NCI-H446 (cell line): ENCODE measurements at regions not wholly inside any gene's neighbourhood (a gene's known extent, or its start where the extent isn't known, plus 50 kb on each side); places are given as distances from the start of the nearest gene placed in this dataset.

ENCODE experiments used
- DNase-seq, 2 experiments: peaks; one replicate each; lab custom pipeline; 2025; lab: John Stamatoyannopoulos, UW

DNA sequence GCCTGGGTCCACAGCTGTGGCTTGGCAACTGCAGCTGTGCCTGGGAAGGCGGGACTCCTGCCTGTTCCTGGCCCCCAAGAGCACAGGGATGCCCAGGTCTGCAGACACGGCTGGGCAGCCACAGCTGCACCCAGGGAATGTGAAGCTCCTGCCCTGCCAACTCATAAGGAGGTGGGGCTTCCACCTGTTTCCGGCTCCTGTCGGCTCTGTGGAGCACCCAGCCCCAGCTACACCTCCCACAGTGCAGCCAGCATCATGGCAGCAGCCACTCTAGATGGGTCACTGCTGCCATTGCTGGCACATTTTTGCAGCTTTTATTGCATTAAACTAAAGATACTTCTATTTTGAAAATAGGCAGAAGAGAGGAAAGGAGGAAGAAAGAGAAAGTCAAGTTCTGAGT lies 207.9 kb downstream of the SAMD5 start:
- no peak for DNase-seq

DNA sequence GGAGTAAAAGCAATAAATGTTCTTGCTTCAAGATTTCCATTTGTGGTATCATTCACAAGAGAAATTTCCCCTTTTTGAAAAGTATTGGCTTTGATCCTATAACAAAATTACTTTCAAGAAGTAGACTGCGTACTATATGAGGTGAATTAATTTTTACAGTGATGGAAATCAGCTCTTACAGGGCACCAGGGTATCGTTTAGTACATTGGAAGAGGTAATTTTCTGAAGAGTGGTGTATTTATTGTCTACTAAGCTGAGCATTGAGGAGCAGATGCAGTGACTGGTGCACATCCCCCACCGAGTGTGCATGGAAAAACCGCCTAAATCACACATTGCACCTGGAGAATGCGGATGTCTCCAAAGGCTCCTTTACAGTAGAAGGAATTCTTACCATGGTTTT lies 209.5 kb downstream of the SAMD5 start:
- DNase-seq, result no peak

DNA sequence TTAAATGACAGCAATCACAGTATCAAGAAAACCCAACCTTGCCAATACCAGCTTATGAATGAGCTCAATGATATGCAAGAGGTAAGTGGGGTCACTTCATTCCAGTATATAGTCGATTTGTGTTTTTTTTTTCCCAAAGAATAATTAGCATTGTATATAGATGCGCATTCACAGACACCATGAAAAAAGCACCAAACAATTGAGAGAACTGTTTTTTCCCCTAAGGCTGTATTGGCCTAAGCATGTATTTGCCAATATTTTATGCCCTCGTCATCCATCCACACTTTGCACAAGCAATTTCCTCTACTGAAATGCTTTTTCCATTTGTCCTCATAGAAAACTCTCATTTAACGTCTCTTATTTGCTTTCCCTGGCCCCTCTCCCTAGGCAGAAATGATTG lies 213.7 kb downstream of the SAMD5 start:
- DNase-seq, result no peak

DNA sequence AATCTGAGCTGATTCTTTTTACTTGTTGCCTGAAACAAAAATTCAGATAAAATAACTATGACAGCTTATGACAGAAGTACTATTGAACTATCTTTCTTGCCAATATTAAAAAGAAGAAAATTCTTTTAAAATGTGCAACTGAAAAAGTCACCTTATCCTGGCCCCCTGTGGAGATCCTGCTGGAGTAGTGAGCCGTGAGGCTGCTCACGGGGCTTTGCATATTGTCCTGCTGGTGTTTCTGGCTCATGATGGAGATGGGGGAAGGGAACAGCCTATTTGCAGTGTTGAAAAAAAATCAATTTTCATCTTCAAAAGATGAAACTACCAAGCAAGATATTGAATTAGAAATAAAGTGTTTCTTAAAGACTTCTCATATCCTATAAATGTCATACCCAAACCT lies 216.0 kb downstream of the SAMD5 start:
- peak in 1 of 2 experiments; percentile 12 for DNase-seq

DNA sequence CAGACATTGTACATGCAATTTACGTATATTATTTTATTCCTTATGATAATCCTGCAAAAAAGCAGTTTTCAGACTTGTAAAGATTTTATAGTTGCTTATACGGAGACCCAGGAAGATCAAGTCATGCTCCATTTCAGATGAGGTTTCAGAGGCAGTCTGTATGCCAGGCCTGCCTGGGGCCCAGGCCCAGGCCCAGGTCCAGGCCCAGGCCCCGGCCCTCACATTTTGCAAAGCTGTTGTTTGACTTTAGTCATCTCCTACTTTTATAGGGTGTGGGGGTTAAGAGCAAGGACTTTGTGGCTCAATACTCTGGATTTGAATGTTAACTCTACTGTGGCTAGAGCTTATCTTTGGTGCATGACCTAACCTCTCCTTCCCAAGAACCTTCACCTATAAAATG lies 217.9 kb downstream of the SAMD5 start:
- DNase-seq, result no peak

DNA sequence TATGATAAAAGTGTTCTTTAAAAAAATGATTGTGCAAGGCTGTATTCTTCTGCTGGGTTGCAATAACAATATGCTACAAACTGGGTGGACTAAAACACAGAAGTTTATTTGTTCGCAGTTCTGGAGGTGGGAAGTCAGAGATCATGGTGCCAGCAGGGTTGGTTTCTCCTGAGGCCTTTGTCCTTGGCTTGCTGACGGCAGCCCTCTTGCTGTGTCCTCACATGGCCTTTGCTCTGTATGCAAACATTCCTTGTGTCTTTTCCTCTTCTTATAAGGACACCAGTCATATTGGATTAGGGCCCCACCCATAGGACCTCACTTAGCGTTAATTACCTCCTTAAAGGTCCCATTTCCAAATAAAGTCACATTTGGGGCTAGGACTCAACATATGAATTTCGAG lies 220.4 kb downstream of the SAMD5 start:
- no peak for DNase-seq

DNA sequence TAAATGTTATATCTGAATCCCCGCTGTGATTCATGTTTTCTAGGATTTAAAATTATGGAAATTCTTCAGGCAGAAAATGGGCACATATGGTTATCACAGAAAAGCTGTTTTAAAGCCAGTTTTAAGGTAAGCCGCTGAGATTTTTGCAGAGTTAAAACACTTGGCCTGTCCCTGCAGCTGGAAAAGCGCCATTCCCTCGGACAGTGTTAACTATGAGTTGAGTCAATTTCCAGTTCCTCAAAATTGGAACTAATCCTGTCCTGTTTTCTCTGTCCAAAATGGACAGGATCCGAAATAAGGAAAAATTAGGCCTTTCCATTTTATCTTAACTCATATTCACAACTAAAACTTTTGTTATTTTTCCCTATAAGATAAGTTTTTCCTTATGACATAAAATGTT lies 225.2 kb downstream of the SAMD5 start:
- DNase-seq, result no peak

DNA sequence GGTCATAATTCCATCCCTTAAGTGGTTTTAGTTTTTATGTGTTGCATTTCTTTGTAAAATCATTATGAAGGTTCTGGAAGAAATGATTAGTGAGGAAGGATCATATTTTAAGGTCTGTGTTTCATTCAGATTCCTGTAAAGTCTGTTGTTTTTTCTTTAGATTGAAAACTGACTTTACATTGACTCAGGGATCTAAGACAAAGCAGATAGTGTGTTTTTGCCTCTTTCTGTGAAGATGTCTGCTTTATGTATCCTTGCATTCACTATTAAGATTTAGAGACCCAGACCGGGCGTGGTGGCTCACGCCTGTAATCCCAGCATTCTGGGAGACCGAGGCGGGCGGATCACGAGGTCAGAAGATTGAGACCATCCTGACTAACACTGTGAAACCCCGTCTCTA lies 225.7 kb downstream of the SAMD5 start:
- DNase-seq, result no peak

DNA sequence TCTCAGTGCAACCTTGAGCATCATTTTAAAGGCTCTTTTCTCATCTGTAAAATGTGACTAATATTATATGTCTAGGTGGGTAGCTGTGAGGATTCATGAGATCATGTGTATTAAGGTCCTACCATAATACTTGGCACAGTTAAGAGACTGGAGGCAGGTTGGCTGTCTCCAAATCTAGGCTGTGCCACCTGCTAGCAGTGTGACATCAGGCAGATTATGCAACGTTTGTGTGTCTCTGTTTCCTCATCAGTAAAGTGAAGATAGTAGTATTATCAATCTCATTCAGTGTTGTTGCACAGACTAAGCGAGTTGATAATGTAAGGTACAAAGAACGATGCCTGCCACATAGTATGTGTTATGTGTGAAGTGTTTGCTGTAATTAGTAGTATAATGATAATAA lies 227.4 kb downstream of the SAMD5 start:
- no peak for DNase-seq

DNA sequence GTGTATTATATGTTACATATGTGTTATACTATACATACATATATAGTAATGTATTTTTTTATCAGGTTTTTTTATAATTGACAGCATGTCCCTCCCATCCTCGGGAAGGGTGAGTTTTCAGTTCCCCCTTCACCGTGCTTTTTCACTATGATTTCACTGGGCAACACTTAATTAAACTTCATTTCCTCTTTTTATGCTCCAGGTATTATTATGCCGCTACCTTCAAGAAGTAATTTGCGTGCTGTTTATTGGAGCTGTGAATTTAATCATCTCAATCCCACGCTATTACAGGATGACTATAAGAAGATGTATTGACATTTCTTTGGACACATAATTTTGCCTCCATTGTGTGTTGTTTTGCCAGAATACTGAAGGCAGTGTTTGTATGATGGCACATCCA lies 228.6 kb downstream of the SAMD5 start:
- DNase-seq, result no peak

DNA sequence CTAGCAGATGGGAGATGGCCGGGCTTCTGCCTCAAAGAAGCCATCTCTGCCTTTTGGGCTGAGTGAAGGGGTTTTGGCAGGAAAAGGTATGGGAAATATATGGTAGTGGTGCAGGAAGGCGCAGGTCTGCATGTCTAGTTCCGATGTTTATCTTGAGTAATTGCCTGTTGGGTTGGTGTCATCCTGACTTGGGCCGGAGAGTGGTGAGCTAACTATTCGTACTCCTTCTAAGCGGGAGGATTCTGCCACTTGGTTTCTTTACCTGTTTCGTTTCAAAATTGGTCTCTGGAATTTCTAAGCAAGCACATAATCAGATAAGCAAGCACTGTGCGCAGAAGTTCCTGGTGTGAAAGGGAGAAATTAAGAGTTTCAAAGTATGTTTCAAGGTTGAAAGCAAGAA lies 229.6 kb downstream of the SAMD5 start:
- DNase-seq, result no peak

DNA sequence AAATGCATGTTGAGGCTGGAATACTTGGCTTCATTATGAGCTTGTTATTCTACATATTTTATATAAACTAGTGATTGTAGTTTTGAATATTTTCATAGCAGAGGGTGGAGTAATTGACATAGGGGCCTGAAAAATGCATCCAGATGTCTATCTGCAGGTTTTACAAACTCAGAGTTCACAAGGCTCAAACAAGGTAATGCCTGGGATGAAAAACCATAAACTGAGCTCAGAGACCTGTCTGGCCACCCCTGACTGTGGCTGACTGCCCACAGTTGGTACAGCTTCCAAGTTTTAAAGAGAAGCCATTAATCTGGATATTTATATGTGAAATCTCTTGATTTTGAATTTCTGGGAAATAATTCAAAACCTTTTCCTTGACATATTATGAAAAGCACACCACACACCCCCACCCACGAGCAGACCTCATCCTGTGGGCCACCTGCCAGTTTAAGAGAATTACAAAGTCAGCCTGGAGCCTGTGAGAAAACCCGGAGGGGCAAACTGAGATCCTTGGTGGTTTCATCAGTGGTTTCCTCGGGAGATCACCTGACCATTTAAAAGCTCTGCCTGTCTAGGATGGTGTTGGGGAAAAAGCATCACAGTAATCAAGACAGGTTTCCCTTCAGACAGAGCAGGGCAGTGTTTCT lies 230.1 kb downstream of the SAMD5 start:
- peak in 1 of 2 experiments; percentile 44 for DNase-seq

DNA sequence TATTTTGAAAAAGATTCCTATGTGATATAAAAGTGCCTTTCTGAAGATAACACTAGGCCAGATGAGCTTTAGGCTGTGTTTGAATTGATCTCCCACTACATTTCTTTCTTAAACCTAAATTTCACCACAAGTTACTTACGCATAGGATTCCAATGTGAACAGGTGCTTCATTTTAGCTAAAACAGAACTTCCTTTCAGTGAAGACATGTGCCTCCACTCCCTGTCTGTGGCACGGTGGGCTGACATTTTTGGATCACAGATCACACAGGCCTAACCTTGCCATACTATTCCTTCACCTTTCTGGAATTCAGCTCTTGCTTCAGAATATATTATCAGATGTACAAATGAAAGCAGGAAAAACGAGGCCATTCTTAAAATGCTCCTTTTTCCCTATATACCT lies 231.8 kb downstream of the SAMD5 start:
- DNase-seq, result no peak

DNA sequence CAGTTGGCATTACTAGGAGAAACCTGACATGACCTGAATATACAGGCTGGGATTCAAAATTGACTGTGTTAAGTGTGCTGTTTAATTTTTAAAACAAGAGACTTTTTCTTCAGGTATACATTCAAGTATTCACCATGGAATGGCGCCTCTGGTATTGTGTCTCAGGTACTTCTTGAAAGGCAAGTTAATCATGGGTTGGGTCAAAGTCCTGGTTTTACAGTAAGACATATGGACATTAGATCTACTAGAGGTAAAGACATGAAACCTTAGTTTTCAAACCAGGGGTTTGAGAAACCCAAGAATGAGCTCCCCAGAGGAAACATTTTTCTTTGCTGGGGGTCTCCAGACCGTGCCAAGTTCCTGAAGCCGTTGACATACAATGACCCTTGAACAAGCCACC lies 232.4 kb downstream of the SAMD5 start:
- no peak for DNase-seq

DNA sequence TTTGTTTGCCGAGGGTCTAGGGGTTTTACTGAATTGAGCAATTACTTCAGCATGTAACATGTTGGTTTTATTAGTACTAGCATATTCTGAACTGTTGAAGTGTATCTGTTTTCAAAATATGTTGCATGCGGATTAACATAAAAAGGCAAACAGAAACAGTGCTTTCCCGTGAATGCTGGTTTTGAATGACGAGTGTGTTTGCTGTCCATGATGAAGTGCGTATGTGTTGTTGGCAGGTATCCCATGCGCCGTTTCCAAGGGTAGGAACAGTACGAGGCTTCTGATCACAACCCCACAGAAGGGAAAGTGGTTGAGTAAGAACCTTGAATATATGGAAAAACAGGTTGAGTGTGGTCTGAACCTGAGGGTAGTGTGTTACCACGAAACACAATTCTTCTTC lies 232.9 kb downstream of the SAMD5 start:
- DNase-seq, result no peak

DNA sequence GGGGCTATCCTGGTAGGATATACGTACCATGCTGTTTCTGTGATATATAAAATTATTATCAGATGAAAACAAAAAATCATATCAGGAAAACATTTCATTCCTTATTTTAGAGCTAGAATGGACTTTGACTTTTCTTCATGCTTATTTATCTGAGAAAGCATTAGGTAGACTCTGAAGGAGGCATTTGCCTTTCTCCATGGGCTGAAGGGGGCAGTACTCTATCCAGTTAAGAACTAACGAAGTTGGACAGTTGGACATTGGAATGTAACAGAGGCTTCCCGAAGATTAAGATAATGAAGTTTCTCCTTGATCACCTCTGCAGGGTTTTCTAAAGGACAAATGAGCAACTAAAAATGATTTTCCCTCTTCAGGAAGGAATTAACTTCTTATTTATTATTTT lies 233.9 kb downstream of the SAMD5 start:
- DNase-seq, result no peak

DNA sequence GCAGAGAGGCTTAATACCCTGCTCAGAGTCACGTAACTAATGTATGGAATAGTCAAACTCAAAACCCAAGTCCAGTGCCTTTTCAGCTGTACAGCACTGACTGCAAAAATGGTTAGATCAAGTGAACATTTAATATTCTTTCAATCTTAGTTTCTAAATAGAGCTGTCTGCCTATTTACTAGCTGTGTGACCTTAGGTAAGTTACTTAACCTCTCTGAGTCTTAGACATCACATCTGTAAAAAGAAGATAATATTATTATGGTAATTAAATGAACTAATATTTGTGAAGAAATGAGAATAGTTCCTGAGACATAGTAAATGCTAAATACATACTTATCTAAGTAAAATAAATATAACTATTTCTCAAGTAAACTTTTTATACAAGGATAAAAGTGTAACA lies 235.5 kb downstream of the SAMD5 start:
- no peak for DNase-seq

DNA sequence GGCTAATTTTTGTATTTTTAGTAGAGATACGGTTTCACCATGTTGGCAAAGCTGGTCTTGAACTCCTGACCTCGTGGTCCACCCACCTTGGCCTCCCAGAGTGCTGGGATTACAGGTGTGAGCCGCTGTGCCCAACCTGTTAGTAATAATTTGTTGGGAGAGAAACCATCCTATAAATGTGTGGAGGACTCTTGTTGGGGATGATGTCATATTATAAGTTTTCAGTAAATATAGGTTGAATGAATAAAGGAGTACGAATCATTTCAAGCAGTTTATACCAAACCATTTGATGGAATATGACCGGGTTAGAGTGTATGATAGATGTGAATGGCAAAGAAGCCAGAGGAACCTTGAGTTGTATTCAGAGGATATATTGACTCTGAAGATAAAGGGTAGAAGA lies 240.8 kb downstream of the SAMD5 start:
- DNase-seq, result no peak

DNA sequence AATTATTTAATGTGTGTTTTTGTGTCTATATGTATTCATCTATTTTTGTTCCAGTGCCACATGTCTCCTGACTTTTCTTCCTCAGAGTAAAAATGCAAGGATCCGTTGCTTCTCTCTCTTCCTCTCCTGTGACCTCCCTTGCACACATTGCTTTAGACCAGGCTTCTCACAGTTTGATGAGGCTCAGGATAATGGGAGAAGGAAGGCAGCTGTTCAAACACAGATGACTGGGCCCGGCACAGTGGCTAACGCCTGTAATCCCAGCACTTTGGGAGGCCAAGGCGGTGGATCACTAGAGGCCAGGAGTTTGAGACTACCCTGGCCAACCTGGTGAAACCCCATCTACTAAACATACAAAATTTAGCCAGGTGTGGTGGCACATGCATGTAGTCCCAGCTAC lies 241.9 kb downstream of the SAMD5 start:
- DNase-seq, result no peak

DNA sequence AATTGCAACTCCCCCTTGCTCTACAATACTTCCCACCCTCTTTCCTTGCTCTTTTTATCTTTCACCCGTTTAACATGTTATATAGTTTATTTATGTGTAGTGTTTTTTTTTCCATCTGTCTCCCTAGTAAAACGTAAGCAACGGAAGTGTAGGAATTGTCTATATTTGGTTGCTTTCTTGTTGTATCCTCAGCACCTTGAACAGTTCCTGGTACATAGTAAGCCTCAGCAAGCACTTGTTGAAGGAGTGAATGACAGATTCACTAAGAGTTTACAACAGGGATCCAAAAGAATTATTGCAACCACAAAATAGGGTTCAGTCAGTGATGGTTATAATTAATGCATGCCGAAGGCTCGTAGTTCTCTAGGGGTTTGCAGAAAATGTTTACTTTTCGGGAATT lies 242.7 kb downstream of the SAMD5 start:
- no peak for DNase-seq

DNA sequence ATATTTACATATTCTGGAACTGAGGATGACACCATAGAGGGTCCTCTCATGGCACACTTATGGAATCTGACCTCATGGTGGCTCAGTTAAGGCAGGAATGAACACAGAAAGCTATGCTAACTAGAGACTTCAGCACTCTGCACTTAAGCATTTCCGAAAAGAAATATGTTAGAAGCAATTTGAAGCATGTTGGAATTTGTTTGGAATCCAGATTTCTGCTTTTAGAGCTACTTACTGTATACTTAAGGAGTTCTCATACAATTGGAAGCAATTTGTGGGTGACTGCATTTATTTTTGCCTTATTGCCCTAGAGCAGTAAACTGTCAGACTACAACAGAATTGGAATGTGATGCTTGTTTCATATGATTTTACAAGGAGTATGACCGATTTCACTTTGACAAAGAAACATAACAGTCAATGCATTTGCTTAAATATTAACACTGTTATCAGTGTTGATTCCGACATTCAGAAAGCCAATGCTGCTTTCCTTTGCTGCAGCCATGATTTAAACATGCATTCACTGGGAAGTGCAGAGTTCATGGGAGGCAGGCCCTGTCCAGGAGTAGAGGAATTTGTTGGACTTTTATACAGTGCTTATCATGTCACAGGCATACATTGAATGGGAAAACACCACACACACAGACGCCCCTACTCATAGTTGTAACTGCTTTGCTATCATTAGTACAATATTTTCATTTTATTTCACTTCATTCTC lies 244.4 kb downstream of the SAMD5 start:
- no peak for DNase-seq

DNA sequence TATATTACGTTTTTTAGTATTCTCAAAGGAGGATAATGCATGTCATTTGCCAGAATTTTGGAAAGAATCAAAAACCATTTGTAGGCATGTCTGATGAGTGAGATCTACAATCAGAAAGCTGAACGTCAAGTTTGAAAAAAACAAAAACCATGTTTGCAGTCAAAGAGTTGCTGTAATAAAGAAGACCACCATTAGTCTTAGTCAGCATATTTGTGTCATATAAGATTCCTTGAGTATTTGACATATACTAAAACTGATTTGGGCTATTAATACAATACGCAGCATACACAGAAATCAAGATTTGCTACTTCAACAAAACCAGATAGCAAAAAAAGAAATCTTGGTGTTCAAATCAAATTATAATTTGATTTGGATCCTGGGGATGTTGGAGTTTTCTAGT lies 247.5 kb downstream of the SAMD5 start:
- no peak for DNase-seq

DNA sequence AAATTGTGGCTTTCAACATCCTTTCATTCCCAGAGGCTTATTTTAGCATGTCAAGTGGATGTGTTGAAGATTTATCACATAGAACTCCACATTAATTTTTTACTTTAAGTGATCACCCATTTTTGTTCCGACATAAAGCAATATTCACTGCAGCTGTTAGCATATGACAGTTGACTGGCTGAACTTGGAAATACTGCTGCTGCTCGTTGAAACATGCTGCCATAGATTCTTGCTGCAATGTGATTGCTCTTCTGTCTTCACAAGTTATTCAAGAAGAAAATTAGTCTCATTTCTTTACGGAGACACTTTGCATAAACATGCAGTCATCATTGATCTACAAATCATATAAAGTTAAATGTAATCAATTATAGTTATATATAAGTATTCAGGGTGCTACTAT lies 248.4 kb downstream of the SAMD5 start:
- no peak for DNase-seq

DNA sequence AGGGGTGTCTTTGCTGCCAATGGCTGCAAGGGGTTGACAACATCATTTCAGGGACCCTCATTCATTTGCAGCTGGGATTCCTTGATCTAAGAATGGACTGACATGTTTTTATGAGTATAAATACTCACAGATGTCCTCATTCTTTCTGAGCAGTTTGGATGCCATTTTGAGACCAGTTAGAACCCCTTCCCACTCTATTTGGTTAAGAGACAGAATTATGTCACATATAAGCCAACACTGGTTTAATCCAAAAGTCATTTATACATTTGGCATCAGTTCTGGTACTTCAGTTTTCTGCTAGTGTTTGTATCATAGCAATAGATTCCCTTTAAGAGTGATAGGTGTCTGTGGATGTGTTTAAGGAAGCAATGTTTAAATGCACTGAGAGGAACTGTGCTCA lies 248.8 kb downstream of the SAMD5 start:
- no peak for DNase-seq
